LHCN-M2 (cell line): ENCODE measurements at regions not wholly inside any gene's neighbourhood (a gene's known extent, or its start where the extent isn't known, plus 50 kb on each side); places are given as distances from the start of the nearest gene placed in this dataset.
"Not testable (repeated sequence)": the region's sequence is repeated elsewhere in the genome, so short reads cannot be mapped to it uniquely, and the experiment has no call there.

Experiments used
- DNase-seq: peaks from one replicate; pipeline ENCODE4 v3.0.0-alpha.2; 2012; ENCODE audit warnings: low read depth

DNA sequence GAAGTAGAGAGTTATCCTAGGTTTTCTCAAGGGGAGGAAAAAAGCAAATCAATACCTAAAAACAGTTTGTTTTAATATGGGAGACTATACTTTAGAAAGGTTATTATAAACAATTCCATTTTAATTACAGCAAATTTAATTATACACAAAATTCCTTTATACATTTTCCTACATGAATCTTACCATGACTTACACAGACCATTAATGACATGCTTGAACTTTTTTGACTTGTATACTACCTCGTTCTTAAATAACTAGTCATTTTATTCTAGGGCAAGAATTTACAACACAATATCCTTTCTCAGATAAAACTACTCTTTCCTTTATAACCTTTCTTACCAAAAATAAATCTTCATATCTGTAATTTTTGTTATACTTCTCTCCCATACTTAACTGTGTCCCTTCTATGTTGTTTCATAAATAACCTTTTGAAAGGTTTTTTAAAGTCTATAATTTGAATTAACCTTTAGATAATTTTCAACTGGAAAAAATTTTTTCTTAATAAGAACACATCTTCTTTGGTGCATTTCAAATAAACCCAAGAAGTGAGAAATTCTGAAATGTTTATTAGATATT is 729.4 kb downstream of the TENT5A start:
- peak; percentile 36 for DNase-seq

DNA sequence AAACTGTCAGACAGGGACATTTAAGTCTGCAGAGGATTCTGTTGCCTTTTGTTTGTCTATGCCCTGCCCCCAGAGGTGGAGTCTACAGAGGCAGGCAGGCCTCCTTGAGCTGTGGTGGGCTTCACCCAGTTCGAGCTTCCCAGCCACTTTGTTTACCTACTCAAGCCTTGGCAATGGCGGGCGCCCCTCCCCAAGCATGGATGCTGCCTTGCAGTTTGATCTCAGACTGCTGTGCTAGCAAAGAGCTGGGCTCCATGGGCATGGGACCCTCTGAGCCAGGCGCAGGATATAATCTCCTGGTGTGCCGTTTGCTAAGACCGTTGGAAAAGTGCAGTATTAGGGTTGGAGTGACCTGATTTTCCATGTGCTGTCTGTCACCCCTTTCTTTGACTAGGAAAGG is 734.9 kb downstream of the TENT5A start:
- not testable (repeated sequence) for DNase-seq

DNA sequence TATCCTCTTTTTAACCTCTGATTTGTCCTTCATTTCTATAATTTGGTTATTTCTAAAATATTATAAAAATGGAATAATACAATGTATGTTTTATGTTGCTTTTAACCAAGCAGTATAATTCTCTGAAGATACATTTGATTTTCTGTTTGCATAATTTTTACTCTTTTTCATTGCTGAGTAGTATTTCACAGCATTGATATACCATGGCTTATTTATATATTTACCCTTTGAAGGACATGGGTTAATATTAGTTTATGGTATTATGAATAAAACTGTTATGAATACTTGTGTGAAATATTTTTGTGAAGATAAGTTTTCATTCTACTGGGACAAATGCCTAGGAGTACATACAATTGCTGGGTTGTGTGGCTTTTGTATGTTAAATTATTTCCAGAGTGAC is 748.6 kb downstream of the TENT5A start:
- DNase-seq: no peak

DNA sequence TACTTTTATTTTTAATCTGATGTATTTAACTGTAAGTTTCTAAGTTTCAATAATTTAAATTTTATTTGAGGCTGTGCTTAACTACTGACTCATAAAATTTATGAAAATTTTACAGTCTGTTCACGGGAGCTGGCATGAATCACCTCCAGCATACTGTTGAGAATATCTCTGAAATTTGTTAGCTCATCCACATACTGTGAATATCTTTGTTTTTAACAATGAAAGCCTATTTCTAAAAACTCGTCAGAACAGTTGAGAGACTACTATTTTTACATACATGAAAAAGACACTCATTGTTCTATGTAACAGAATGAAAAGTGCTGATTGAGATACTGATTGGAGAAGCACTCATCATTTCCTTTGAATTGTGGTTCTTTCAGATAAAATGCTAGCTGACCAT is 749.3 kb downstream of the TENT5A start:
- peak; percentile 31 for DNase-seq

DNA sequence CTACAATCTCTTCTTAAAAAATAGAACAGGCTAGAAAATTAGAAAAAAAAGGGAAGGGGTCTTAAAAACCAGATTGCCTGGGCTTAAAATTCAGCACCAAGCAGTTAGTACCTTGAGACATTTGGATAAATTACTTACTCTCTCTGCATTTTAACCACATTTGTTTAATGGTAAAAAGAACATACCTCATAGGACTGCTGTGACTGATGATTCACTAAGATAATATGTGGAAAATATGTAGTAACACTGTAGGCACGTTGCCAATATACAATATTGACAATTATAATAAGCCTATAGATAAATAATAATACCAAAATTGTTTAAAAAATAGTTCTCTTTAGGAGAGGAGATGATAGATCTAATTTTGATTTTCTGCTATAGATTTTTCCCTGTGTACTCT is 750.4 kb downstream of the TENT5A start:
- DNase-seq: peak; percentile 24

DNA sequence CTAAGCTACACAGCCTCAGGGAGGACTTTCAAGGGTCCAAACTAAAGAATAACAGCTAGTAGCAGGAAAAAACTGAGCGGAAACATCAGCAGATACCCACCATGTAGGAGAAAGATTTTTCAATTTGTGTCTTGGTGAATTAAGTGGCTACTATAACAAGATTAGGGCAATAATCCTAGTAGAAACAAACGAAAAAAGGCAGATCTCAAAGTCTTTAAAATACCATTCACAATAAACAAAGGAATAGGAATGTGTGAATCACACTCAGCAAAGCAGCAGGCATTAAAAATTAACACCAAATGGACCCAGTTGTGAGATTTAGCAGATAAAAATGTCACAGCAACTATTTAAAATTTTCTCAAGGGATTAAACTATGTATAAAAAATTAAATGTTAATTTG is 761.2 kb downstream of the TENT5A start:
- no peak for DNase-seq

DNA sequence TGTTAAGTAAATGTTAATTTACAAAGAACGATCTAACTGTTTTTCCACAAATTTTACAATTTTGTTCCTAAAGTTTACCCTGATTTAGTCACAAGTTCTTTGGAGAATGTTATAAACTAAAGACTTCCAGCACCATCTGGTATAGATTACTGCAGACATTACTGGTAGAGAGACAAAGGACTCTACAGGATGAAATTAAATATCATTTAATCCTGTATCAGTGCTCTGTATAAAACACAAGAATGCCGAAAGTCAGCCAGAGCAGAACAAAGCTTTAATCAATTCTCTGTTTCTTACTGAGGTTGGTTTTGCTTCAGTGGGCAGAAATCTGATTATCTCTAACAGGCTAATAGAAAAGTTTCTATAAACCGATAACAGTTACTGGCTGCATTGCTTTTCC is 763.6 kb downstream of the TENT5A start:
- DNase-seq: no peak

DNA sequence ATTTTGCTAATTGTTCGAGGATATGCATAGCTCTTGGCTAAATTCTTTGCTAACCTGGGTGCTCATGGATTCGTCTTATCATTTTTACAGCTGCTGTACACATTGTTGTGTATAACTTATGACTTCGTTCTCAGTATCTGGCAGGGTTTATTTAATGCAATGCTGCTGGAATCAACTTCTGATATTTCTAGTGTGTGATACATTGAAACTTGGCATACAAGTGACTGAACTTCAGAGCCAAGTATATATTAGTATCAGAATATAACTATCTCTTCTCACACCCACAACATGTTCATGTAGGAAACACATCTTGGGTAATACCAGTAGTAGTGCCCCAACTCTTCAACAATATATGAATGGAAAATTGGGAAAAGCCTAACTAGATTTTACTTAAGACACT is 764.2 kb downstream of the TENT5A start:
- no peak for DNase-seq

DNA sequence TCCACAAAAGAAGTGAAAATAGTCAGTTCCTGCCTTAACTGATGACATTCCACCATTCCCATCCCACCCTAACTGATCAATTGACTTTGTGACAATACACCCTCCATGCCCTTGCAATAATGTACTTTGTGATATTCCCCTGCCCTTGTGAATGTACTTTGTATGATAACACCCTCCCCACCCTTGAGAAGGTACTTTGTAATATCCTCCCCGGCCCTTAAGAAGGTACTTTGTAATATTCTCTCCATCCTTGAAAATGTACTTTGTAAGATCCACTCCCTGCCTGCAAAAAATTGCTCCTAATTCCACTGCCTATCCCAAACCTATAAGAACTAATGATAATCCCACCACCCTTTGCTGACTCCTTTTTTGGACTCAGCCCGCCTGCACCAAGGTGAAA is 771.3 kb downstream of the TENT5A start:
- DNase-seq: not testable (repeated sequence)

DNA sequence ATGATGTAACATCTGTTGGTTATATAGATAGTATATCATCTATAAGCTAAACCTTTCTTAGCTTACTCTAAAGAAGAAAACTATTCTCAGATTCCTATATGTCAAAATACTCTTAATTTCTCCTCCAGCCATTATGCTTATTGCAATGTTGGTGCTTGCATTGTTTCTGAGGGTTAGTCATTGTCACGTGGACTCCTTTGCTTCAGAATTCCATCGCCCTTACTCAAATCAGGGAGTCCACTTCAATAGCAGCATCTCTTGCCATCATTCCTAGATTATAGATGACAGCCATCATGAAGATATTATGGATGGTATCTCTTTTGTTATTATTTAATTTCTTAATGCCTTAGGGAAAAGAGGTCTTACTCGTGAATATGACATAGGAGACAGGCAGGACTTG is 776.1 kb downstream of the TENT5A start:
- DNase-seq: no peak

DNA sequence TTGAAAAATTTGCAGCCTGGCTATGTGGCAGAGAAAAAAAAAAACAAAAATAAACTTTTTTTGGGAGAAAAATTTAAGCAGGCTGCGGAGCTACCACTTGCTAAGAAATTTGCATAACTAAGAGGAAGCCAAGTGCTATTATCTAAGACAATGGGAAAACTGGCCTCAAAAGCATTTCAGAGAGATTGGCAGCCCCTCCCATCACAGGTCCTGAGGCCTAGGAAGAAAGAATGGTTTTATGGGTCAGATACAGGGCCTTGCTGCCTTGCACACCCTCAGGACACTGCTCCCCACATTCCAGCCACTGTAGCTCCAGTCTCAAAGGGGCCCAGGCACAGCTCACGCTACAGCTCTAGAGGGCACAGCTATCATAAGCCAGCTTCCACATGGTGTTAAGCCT is 777.9 kb downstream of the TENT5A start:
- DNase-seq: no peak

DNA sequence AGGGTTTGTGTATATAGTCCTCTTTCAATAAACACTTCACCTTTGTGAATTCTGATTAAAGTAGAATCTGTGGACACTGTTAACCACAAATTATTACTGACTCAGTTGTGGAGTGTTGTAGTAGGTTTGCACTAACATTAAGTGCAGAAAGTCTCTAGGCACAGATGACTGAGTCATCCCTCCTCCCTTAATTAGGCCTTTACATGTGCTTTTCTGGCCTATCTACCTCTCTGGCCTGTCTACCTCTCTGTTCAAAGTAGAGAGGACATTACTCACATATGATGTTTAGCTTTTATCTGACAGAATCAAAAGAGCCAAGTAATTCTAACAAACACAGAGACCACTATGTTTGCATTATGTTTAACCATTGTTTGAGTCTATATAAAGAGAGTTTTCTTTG is 783.0 kb downstream of the TENT5A start:
- DNase-seq: peak; percentile 5

DNA sequence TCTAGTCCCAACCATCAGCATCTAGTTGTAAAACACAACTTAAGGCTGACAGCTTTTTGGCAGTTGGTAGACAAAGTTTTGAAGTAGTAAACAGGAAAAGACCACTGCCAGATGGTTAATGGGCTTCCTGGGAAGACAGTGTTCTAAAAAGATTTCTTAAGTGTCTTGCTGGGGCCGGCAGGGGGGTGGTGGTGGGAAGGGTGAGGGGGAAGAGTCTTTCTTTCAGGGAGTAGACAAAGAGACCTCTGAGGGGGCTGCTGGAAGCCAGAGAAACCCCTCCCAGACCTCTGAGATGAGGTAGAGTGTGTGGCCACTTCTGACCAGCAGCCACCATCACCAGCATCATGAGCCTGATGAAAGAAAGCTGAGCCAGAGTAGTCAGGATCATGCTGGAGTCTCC is 784.9 kb downstream of the TENT5A start:
- no peak for DNase-seq

DNA sequence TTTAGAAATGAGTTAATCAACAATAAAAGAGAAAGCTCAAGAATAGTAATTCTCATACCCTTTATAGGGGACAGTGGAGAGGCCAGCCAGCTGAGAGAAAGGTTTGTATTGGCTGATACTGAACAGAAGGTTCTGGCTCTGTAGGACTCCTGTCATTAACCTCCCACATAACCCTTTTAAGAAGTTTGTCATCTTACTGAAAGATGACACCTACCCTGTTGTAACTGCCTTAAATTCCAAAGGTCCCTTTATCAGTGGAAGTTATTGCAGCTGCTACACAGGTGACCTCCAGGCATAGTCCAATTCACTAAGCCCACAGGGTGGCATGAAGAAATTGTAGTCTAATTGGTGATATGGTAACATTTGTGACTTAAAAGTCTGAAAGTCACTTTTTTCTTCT is 790.1 kb downstream of the TENT5A start:
- peak; percentile 35 for DNase-seq

DNA sequence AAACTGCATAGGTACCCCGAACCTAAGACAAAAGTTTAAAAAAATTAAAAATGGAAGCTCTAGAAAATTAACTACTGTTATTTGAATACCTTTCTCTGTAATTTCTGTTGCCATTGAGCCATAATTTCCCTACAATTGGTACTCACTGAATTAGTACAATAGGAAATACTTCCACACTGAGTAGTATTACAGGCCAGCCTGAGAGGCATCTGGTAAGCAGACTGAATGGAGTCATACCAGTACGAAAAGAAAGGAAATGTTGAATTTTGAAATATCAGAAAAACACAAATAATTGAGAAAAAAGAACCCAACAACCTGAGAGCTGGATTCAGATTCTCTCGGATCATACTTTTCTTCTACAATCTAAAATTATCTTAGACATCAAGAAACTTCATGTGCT is 791.3 kb downstream of the TENT5A start:
- DNase-seq: no peak

DNA sequence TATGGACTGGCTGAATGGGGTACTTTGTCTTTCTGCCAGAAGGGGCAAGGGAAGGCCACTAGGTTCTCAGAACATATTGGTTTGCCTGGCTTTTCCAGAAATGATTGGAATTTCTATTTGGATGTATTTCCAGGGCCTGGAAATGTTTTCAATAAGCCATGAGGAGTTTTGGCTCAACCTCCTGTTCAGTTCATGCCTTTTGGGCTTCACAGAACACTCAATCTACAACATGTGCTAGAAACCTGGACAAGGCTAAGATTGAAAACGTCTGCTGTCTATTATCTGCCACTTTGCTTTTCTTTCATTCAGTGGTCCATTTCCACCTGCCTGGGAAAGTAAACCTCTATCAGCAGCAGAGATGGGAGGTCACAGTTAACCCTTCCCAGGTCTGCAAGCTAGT is 793.4 kb downstream of the TENT5A start:
- DNase-seq: no peak

DNA sequence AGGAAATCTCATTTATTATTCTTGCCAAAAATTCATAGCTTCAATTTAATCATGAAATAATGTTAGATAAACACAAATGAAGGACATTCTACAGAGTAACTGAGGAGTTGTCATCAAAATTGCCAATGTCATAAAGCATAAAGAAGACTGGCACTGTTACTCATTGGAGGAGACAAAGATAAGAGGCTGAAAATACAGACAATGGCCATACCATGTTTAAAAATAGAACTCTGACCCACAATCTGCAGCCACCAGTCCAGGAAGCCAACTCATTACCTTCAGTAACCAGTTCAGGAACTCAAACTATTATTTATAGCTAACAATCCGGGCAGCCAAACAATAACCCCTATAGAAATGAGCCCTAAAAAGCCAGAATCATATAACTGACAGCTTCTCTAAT is 795.6 kb downstream of the TENT5A start:
- no peak for DNase-seq

DNA sequence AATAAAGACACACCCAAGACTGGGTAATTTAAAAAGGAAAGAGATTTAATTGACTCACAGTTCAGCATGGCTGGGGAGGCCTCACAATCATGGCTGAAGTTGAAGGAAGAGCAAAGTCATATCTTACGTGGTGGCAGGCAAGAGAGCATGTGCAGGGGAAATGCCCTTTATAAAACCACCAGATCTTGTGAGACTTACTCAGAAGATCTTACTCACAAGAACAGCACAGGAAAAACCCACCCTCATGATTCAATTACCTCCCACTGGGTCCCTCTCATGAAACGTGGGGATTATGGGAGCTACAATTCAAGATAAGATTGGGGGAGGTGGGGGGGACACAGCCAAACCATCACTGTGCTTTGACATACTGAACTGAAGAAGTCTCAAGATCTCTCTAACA is 800.0 kb downstream of the TENT5A start:
- not testable (repeated sequence) for DNase-seq

DNA sequence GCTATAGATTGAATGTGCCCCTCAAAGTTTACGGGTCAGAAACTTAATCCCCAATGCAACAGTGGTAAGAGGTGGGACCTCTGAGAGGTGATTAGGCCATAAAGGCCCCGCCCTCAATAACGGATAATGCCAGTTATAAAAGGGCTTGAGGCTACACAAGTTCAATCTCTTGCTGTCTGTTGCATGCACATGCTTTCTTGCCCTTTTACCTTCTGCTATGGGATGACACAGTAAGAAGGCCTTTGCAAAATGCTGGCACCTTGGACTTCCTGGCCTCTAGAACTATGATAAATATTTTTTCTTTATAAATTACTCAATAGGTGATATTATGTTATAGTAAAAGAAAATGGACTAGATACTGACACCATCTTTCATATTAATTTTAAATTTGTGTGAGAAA is 806.1 kb downstream of the TENT5A start:
- no peak for DNase-seq

DNA sequence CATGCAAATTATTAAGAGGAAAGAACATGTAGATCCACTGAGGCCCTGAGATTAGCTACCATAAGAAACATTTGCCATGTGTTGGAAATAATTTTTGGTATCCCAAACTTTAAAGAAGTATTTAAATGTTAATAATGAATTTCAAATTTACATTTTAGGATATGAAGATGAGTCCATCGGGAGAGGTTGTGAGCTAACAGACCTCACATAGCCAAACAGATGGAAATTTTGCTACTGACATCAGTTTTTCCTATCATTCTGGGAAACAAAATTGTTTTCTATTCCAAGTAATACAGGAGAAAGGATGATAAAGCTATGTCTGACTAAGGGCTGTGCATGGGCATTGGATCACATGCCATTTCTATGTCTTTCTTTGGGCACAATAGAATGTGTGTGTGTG is 809.6 kb downstream of the TENT5A start:
- no peak for DNase-seq

DNA sequence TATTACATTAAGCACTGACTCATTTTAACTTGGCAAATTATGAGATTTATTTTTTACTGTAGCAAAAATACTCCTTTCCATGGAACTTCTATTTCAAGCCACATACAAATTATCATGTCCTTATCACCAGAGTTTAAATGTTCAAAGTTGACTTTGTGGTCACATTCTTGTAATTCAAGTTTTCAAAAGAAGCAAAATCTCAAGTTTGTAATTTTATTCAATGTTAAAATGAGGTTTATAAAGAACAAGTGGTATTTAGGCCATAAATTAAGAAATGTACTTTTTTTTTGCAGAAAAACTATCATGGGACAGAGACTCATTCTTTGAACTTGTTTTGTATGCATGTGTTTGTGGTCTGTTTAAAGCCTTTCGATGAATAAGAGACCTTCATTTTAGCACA is 811.5 kb downstream of the TENT5A start:
- no peak for DNase-seq

DNA sequence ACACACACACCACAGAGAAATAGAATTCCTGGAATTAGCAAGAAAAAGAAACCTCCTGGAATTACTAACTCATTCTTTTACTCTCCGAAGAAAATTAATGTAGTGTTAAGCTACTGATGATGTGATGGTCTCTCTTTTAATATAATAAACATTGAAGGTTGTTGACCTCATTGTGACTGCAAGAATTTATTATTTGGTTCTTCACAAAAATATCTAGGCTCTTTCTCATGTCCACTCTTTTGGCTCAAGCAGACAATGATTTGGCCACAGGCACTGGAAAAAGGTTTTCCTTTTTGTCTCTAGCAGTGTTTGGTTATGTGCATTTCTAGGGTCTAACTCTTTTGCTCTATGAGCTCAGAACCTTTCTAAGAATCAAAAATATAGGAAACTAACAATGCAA is 811.9 kb downstream of the TENT5A start:
- DNase-seq: peak; percentile 24

DNA sequence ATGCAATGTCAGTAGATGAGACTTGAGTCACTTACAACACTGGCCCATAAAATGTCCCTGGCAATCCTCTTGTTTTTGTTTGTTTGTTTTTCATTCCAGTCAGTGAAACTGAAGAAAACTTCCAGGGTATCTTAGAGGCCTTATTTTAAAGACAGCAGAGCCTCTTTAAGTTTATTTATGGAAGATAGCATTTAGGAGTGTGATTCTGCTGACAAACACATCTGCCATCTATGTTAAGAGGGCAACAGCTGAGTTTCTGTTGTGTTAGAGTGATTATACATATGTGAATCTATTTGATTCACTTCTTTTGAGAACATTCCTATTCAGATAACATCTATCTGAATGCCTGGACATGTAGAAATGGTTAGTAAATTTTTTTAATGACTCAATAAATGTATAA is 812.6 kb downstream of the TENT5A start:
- peak; percentile 9 for DNase-seq

DNA sequence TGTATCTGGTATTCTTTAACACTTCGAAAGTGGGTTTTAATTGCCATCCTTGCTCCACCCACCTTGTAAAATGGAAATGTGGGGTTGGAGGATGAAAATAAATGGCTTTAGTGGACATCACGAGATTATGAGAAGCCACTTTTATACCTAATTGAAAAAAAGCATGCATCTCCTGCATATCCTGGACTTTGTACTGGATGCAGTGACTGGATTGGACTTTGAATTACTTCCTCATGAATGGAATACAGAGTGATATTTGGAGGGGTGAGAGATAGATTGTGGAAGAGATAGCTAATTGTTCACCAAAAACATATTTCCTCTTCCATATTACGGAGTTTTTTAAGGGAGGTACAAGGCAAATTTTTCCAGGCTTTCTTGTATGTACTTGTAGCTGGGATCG is 813.0 kb downstream of the TENT5A start:
- DNase-seq: no peak

DNA sequence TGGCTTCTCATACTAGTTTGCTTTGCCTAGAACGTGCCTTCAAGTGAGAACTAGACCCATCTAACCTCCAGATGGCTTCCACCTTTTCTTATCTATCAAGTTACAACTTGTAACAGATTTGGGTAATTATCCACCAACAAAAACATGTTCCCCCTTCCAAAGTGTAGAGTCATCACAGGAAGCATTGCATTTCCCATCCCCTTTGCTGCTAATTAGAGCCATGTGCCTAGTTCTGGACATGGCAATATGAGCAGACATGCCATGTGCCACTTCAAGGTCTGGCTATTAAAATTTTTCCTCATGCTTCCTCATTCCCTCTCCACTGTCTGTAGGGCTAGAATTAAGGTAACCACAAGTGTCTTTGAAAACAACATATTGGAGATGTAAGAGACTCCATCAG is 814.4 kb downstream of the TENT5A start:
- no peak for DNase-seq
